ES-I3 (cell line): ENCODE measurements at regions not wholly inside any gene's neighbourhood (a gene's known extent, or its start where the extent isn't known, plus 50 kb on each side); places are given as distances from the start of the nearest gene placed in this dataset.

ENCODE experiments used
- H3K36me3 ChIP-seq: 2 replicates; pipeline ENCODE4 v1.6.1; 2013; ENCODE audit warnings: mild to moderate bottlenecking, low read length, control low read depth, moderate library complexity; ENCODE audit not compliant: insufficient read depth
- H3K4me1 ChIP-seq: 2 replicates; pipeline ENCODE4 v1.6.1; 2013; ENCODE audit warnings: mild to moderate bottlenecking, control low read depth, low read length; ENCODE audit not compliant: insufficient read depth
- H3K9ac ChIP-seq: 2 replicates; pipeline ENCODE4 v1.6.1; 2013; ENCODE audit warnings: low read depth, mild to moderate bottlenecking, low read length, moderate library complexity
- H3K9me3 ChIP-seq: 2 replicates; pipeline ENCODE4 v1.6.1; 2013; ENCODE audit warnings: mild to moderate bottlenecking, low read length, moderate library complexity; ENCODE audit not compliant: control insufficient read depth, insufficient read depth

GRCh38 chr11:122033193-122033592 lies 82.8 kb downstream of the BLID start:
- Histone ChIP-seq H3K9ac (no peak overlapping the region), H3K9me3 (no peaks in the 10 kb centered on the region), H3K36me3 (no peaks in the 10 kb centered on the region), H3K4me1 (peaks cover 14% of the 10 kb centered on the region)

- Histone ChIP-seq H3K36me3 (no peaks in the 10 kb centered on the region), H3K9ac (no peak overlapping the region), H3K9me3 (no peaks in the 10 kb centered on the region), H3K4me1 (peaks cover 8% of the 10 kb centered on the region; the same call in 1 of the 2 replicates)
These were observed 83.7 kb downstream of the BLID start for GRCh38 chr11:122032317-122032716.

DNA sequence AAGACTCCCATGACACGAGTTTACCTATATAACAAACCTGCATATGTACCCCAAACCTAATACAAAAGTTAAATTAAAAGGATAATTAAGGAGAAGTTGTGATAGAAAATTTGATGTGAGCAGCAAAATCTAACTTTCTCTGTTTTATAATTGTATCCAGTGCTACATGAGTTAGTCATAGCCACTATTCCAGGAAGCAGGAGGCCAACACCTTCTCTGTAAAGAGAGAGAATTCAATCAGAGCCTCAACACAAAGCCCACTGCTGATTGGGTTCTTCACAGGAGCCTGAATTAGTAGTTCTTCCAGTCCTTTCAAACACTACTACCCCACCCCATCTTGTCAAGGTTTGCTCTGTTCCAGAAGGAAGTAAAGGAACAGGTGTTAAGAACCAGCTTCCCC lies 84.2 kb downstream of the BLID start:
- Histone ChIP-seq H3K4me1 (peaks cover 6% of the 10 kb centered on the region; the same call in 1 of the 2 replicates), H3K9me3 (no peaks in the 10 kb centered on the region), H3K36me3 (no peaks in the 10 kb centered on the region), H3K9ac (no peak overlapping the region)

DNA sequence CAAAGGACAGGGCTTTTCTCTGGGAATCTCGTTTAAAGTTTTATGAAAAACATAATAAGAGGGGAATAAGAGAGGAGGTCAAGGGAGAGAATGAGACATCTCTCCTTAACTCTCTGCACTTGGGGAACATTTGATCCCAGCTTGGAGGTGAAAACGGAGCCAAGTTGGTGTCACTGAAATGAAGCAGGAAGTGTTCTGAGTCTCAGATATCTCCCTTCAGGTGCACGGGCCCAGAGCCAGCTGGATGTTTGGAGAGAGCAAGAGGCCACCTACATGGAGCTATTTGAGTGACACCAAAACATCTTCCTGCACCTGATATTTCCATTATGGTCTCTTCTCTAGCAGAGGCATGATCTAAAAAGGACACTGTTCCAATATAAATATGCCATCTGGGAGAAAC lies 85.7 kb downstream of the BLID start:
- H3K9me3 ChIP-seq: no peaks in the 10 kb centered on the region
- H3K36me3 ChIP-seq: no peaks in the 10 kb centered on the region
- H3K4me1 ChIP-seq: no peaks in the 10 kb centered on the region
- no peak overlapping the region for H3K9ac ChIP-seq

- Histone ChIP-seq H3K4me1 (peaks cover 5% of the 10 kb centered on the region; the same call in 1 of the 2 replicates), H3K9ac (no peak overlapping the region), H3K36me3 (no peaks in the 10 kb centered on the region), H3K9me3 (no peaks in the 10 kb centered on the region)
These were observed 87.5 kb downstream of the BLID start for GRCh38 chr11:122028545-122028944.

DNA sequence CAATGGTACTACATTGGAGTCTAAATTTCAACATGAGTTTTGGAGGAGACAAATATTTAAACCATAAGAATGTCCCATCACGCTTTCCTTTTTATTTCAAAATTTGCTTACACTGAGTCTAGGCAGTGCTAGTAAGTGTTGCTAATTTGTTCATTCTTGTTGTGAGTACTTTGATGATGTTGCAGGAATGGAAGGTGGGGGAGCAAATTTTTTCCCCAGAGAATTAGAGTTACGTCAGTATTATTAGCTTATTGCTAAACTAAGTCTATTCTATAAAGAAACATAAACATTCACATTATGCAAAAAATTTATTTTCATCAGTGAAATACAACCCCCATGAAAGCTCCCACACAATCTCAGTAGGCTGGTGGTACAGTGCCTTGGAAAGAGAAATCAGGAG lies 88.0 kb downstream of the BLID start:
- H3K9ac ChIP-seq: no peak overlapping the region
- H3K36me3 ChIP-seq: no peaks in the 10 kb centered on the region
- peaks cover 5% of the 10 kb centered on the region; the same call in 1 of the 2 replicates for H3K4me1 ChIP-seq
- no peaks in the 10 kb centered on the region for H3K9me3 ChIP-seq

- Histone ChIP-seq H3K9me3 (no peaks in the 10 kb centered on the region), H3K9ac (no peak overlapping the region; the same call in 1 of the 2 replicates), H3K4me1 (peaks cover 5% of the 10 kb centered on the region; the same call in 1 of the 2 replicates), H3K36me3 (no peaks in the 10 kb centered on the region)
These were observed 90.3 kb downstream of the BLID start for GRCh38 chr11:122025757-122026156.

DNA sequence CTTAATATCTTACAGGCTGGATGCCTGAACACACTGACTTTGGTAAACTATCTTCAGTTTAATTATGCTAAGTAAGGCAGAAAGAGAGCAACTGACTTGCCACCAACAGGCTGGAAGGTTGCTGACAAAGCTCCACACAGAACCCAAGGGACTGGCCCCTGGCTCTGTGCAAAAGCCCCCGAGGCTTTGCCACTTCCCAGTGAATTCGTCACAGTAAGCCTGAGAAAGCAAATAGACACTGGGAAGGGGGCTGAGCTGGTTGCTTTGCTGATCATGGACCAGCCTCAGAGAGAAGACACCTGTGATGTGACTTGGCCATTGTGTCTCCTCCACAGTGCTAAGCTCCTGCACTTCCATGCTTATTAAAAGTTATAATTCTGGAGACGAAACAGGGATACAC lies 91.7 kb downstream of the BLID start:
- peaks cover 5% of the 10 kb centered on the region; the same call in 1 of the 2 replicates for H3K4me1 ChIP-seq
- no peaks in the 10 kb centered on the region; the same call in 1 of the 2 replicates for H3K9me3 ChIP-seq
- H3K36me3 ChIP-seq: no peaks in the 10 kb centered on the region
- H3K9ac ChIP-seq: no peak overlapping the region

DNA sequence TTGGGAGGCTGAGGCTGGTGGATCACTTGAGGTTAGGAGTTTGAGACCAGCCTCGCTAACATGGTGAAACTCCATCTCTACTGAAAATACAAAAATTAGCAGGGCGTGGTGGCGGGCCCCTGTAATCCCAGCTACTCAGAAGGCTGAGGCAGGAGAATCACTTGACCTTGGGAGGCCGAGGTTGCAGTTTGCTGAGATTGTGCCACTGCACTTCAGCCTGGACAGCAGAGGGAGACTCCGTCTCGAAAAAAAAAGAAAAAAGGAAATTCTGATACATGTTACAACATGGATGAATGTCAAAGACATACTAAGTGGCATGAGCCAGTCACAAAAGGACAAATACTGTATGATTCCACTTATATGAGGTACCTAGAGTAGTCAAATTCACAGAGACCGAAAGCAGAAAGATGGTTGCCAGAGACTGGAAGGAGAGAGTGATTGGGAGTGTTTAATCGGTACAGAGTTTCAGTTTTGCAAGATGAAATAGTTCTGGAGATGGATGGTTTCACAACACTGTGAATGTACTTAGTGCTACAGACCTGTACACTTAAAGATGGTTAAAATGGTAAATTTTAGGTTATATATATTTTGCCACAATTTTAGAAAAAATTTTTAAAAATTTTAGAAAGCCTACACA lies 92.3 kb downstream of the BLID start:
- Histone ChIP-seq H3K4me1 (peaks cover 5% of the 10 kb centered on the region; the same call in 1 of the 2 replicates), H3K9me3 (no peaks in the 10 kb centered on the region; the same call in 1 of the 2 replicates), H3K9ac (no peak overlapping the region), H3K36me3 (no peaks in the 10 kb centered on the region)

DNA sequence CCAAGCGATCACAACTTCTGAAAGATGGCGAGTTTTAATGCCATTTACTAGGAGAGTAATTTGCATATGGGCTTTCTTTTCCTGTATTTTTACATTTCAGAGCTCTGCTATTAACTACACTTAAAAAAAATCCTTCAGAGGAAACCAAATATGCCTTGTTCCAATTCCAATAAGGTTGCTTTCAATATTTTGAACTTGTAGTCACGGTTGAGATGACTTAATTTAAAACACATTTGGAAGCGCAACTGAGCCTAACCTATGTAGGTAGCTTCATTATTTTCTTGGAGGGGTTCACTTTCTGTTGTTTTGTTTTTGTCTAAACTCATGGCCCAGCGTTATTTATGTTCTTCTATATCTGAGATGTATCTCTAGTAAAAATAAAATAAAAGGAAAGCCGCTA lies 93.4 kb downstream of the BLID start:
- Histone ChIP-seq H3K4me1 (peaks cover 5% of the 10 kb centered on the region; the same call in 1 of the 2 replicates), H3K36me3 (no peaks in the 10 kb centered on the region), H3K9ac (no peak overlapping the region), H3K9me3 (no peaks in the 10 kb centered on the region; the same call in 1 of the 2 replicates)

GRCh38 chr11:122020902-122021301 lies 95.1 kb downstream of the BLID start:
- Histone ChIP-seq H3K9ac (no peak overlapping the region), H3K36me3 (no peaks in the 10 kb centered on the region), H3K4me1 (peaks cover 5% of the 10 kb centered on the region; the same call in 1 of the 2 replicates), H3K9me3 (no peaks in the 10 kb centered on the region; the same call in 1 of the 2 replicates)

DNA sequence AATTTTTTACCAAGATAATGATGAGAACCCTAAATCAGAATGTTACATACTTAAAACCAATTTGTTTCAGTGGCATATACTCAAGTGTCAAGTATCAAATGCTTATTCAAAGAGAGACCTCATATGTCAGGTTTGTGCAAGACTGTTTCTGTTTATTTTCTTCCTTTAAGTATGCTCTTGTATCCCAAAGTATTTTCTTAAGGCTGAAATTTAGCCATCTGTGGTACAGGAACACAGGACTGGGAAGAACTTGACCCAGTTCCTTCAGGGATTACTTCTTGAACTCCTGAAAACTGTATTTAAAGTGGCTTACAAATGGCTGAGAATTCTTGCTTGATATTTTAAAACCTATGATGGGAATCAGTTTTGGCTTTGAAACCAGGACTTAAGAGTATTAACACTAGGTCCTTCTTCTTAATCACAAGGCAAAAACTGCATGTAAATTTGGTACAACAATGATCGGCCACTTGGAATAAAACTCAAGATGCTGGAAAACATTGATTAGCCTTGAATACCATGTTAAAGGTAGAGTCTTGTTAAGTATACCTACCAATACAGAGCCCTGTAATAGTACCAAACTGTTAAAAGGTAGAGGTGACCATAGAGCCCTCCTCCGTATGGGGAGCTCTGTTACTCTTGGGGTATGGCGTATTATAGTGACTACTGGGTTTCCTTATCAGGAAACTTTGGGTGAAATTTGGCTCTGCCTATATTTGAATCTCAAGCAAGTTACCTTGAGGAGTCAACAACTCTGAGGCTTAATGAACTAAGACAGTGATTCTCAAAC lies 95.9 kb downstream of the BLID start:
- Histone ChIP-seq H3K9me3 (no peaks in the 10 kb centered on the region; the same call in 1 of the 2 replicates), H3K4me1 (peaks cover 5% of the 10 kb centered on the region; the same call in 1 of the 2 replicates), H3K36me3 (no peaks in the 10 kb centered on the region), H3K9ac (no peak overlapping the region)

GRCh38 chr11:122007601-122008071 lies 108.4 kb downstream of the BLID start:
- Histone ChIP-seq H3K36me3 (no peaks in the 10 kb centered on the region), H3K9me3 (no peaks in the 10 kb centered on the region), H3K4me1 (no peaks in the 10 kb centered on the region), H3K9ac (no peak overlapping the region)

DNA sequence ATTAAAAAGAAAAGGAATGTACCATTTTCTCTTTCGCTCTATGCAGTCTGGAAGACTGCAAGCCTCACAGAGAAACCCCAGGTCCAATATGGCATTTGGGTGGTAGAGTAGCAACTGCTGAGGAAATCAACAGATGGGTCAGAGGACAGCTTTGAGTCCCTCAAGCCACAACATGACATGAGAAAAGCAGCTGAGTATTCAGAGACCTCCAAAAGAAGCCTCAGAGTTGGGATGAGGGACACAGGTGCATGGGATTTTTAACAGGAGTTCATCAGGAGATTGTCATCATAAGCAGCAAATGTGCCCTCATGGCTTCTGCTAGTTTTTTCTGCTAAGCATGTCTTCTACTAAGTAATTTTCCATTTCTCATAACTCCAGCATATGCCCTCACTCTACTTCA lies 111.6 kb downstream of the BLID start:
- no peak overlapping the region for H3K9ac ChIP-seq
- H3K36me3 ChIP-seq: no peaks in the 10 kb centered on the region
- H3K9me3 ChIP-seq: no peaks in the 10 kb centered on the region
- H3K4me1 ChIP-seq: no peaks in the 10 kb centered on the region

GRCh38 chr11:122002926-122003325 lies 113.1 kb downstream of the BLID start:
- H3K9me3 ChIP-seq: no peaks in the 10 kb centered on the region
- H3K4me1 ChIP-seq: no peaks in the 10 kb centered on the region
- no peak overlapping the region for H3K9ac ChIP-seq
- H3K36me3 ChIP-seq: no peaks in the 10 kb centered on the region
